OCI-LY7 (cell line): ENCODE measurements at regions not wholly inside any gene's neighbourhood (a gene's known extent, or its start where the extent isn't known, plus 50 kb on each side); places are given as distances from the start of the nearest gene placed in this dataset.

Experiments
- BruUV-seq: library from RNA; stranded (reverse); fragments of 400-500 nt; replicated peaks from 2 replicates; lab custom pipeline; 2021; lab: Mats Ljungman, UMichigan
- CTCF ChIA-PET: fragments of 300-600 bp; sonication (Branson Sonifier 250); formaldehyde crosslinking; loops from one replicate; lab custom pipeline; 2022; ENCODE audit warnings: antibody characterized with exemption; ENCODE audit not compliant: unreplicated experiment; lab: Charles Lee
- POLR2A ChIA-PET: fragments of 300-600 bp; sonication (Branson Sonifier 250); formaldehyde crosslinking; loops from one replicate; lab custom pipeline; 2022; ENCODE audit warnings: antibody characterized with exemption; lab: Charles Lee
- DNase-seq: peaks from one replicate; pipeline ENCODE4 v3.0.0-alpha.2; 2015; ENCODE audit warnings: low spot score
- H2AFZ ChIP-seq: fragments of 200-600 bp; sonication (generic), shearing (Covaris generic); 2 replicates; pipeline ENCODE4 v1.6.1; 2014; ENCODE audit warnings: mild to moderate bottlenecking, antibody characterized with exemption, low read length, moderate library complexity
- H3K27ac ChIP-seq: fragments of 200-600 bp; sonication (generic); 2 replicates; pipeline ENCODE4 v1.5.1; 2014; ENCODE audit warnings: mixed run types, low read depth, mild to moderate bottlenecking, moderate library complexity, low read length, inconsistent platforms; ENCODE audit not compliant: poor library complexity, severe bottlenecking
- H3K36me3 ChIP-seq: fragments of 200-600 bp; sonication (generic); 2 replicates; pipeline ENCODE4 v1.6.1; 2014; ENCODE audit warnings: mild to moderate bottlenecking, antibody characterized with exemption, low read length, moderate library complexity, mixed read lengths; ENCODE audit not compliant: insufficient read depth
- H3K4me1 ChIP-seq: fragments of 200-600 bp; sonication (generic); 2 replicates; pipeline ENCODE4 v1.5.1; 2014; ENCODE audit warnings: mild to moderate bottlenecking, low read length; ENCODE audit not compliant: insufficient read depth, poor library complexity, severe bottlenecking
- H3K4me2 ChIP-seq: fragments of 200-600 bp; sonication (generic); 2 replicates; pipeline ENCODE4 v1.6.1; 2014; ENCODE audit warnings: mild to moderate bottlenecking, low read length
- H3K4me3 ChIP-seq: fragments of 200-600 bp; sonication (generic); 2 replicates; pipeline ENCODE4 v1.5.1; 2014; ENCODE audit warnings: mild to moderate bottlenecking, low read depth, low read length; ENCODE audit not compliant: poor library complexity, severe bottlenecking
- H3K79me2 ChIP-seq: fragments of 200-600 bp; sonication (generic); 2 replicates; pipeline ENCODE4 v1.6.1; 2016; ENCODE audit warnings: low read depth, mild to moderate bottlenecking, low read length, moderate library complexity, mixed read lengths; ENCODE audit not compliant: insufficient read depth
- H3K9me2 ChIP-seq: fragments of 200-600 bp; sonication (generic); 2 replicates; pipeline ENCODE4 v1.6.1; 2016; ENCODE audit warnings: mild to moderate bottlenecking, low read length, mixed read lengths; ENCODE audit not compliant: insufficient read depth
- H3K9me3 ChIP-seq: fragments of 200-600 bp; sonication (generic); 2 replicates; pipeline ENCODE4 v1.6.1; 2014; ENCODE audit warnings: mild to moderate bottlenecking, mixed run types, low read length, mixed read lengths
- H4K20me1 ChIP-seq: fragments of 200-600 bp; sonication (generic); 2 replicates; pipeline ENCODE4 v1.6.1; 2014; ENCODE audit warnings: mild to moderate bottlenecking, antibody characterized with exemption, low read length, moderate library complexity, mixed read lengths; ENCODE audit not compliant: insufficient read depth
- EZH2phosphoT487 ChIP-seq: fragments of 200-600 bp; sonication (generic); IDR thresholded peaks from 2 replicates; pipeline ENCODE4 v1.6.1; 2018; ENCODE audit warnings: low read depth, borderline replicate concordance, mild to moderate bottlenecking, mixed run types, antibody characterized with exemption, low read length, moderate library complexity, mixed read lengths
- intact Hi-C: fragments of 100-400 bp; cut with micrococcal nuclease; formaldehyde crosslinking; loops from one replicate; pipeline ENCODE4 v1.10.0; 2022; ENCODE audit not compliant: unreplicated experiment
- TF ChIP-seq, protein P1 (sequence below): fragments of 200-600 bp; sonication (generic); conservative IDR thresholded peaks from 2 replicates; pipeline ENCODE4 v1.5.1; 2014; ENCODE audit warnings: mild to moderate bottlenecking, antibody characterized with exemption, low read length, moderate library complexity, mixed read lengths

DNA sequence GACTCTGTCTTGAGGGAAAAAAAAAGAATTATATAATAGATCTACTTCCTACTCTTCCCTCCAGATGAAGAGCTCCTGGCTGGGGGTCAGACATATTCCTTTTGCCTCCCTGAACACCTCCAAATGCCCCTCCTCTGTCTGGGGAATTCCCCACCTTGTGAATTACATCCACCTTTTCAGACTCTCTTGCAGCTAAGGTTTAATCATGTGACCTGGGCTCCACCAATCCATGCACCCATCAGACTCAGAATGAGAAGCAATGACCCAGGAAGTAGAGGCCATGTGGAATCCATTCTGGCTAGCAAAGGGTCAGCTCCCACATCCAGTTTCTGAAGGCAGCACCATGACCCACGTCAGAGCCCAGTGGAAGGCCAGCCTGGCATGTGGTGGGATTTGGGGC lies 93.6 kb upstream of the CUX1 start:
- DNase-seq = no peak
- peaks cover 7% of the 10 kb centered on the region; the same call in 1 of the 2 replicates for H3K9me3 ChIP-seq
- H3K79me2 ChIP-seq = no peaks in the 10 kb centered on the region
- H2AFZ ChIP-seq = no peak overlapping the region
- CTCF ChIA-PET = no interaction called here
- TF ChIP-seq, protein P1, sequence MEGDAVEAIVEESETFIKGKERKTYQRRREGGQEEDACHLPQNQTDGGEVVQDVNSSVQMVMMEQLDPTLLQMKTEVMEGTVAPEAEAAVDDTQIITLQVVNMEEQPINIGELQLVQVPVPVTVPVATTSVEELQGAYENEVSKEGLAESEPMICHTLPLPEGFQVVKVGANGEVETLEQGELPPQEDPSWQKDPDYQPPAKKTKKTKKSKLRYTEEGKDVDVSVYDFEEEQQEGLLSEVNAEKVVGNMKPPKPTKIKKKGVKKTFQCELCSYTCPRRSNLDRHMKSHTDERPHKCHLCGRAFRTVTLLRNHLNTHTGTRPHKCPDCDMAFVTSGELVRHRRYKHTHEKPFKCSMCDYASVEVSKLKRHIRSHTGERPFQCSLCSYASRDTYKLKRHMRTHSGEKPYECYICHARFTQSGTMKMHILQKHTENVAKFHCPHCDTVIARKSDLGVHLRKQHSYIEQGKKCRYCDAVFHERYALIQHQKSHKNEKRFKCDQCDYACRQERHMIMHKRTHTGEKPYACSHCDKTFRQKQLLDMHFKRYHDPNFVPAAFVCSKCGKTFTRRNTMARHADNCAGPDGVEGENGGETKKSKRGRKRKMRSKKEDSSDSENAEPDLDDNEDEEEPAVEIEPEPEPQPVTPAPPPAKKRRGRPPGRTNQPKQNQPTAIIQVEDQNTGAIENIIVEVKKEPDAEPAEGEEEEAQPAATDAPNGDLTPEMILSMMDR = no peak
- no peak for TF ChIP-seq EZH2phosphoT487
- H3K4me3 ChIP-seq = no peak overlapping the region
- BruUV-seq = no TSS peak
- H3K36me3 ChIP-seq = no peaks in the 10 kb centered on the region
- H4K20me1 ChIP-seq = no peaks in the 10 kb centered on the region
- no peaks in the 10 kb centered on the region for H3K9me2 ChIP-seq
- peaks cover 5% of the 10 kb centered on the region for H3K4me1 ChIP-seq
- POLR2A ChIA-PET = interaction anchor here (0.6 to 1.0 kb wide), 2 partner anchors 16 to 421 kb away, joined by 3 to 8 read pairs; no protein-coding TSS in a partner anchor
- no peak overlapping the region for H3K4me2 ChIP-seq
- H3K27ac ChIP-seq = no peak overlapping the region
- intact Hi-C loops = no loop called here

DNA sequence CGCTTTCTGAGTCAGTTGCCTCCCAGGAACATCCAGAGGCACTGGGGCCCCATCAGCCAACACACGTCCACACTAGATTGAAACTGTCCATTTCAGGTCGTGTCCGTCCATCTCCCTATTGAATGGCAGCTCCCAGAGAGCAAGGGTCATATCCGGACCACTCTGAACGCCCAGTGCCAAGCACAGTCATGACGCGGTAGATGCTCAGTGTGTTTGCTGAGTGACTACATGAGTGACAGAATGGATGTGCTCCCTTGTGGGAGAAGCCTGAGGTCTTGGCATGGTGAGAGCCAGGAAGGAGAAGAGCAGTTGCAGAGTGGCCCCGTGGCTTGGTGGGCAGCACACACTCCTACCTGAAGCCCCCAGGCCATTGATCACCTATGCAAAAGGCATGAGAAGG lies 92.5 kb upstream of the CUX1 start:
- intact Hi-C loops = no loop called here
- DNase-seq = no peak
- H3K9me3 ChIP-seq = peaks cover 7% of the 10 kb centered on the region; the same call in 1 of the 2 replicates
- no peaks in the 10 kb centered on the region for H3K36me3 ChIP-seq
- ChIA-PET CTCF (no interaction called here), POLR2A (interaction anchor here (1.1 kb wide), 1 partner anchor 10 kb away, joined by 3 read pairs; no protein-coding TSS in a partner anchor)
- H3K4me2 ChIP-seq = no peak overlapping the region
- H3K4me3 ChIP-seq = no peak overlapping the region
- peaks cover 5% of the 10 kb centered on the region for H3K4me1 ChIP-seq
- H2AFZ ChIP-seq = no peak overlapping the region
- TF ChIP-seq, protein P1 = no peak
- no peak for TF ChIP-seq EZH2phosphoT487
- H3K9me2 ChIP-seq = no peaks in the 10 kb centered on the region
- no TSS peak for BruUV-seq
- H3K27ac ChIP-seq = no peak overlapping the region
- H4K20me1 ChIP-seq = no peaks in the 10 kb centered on the region
- H3K79me2 ChIP-seq = no peaks in the 10 kb centered on the region

DNA sequence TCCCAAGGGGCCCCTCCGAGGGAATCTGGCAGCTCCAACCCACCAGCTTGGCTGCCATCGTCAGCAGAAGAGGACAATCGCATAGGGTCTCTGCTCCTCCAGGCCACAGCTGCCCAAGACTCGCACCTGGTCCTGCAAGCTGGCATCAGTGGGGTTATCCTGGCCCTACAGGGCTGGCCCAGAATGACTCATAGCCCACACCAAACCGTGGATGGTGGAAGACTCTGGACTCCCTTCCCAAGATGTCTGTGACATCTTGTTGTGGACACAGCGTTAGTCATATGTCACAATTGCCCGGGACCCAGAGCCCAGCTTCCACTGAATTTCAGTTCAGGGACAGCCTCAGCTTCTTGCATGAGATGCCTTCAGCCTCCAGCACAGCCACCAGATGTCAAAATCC lies 91.5 kb upstream of the CUX1 start:
- peaks cover 5% of the 10 kb centered on the region for H3K4me1 ChIP-seq
- DNase-seq = no peak
- H3K79me2 ChIP-seq = no peaks in the 10 kb centered on the region
- no peaks in the 10 kb centered on the region for H4K20me1 ChIP-seq
- no peaks in the 10 kb centered on the region for H3K36me3 ChIP-seq
- no TSS peak for BruUV-seq
- no peak overlapping the region for H3K4me3 ChIP-seq
- TF ChIP-seq, protein P1 = no peak
- TF ChIP-seq EZH2phosphoT487 = no peak
- H2AFZ ChIP-seq = no peak overlapping the region
- no peaks in the 10 kb centered on the region for H3K9me2 ChIP-seq
- H3K4me2 ChIP-seq = no peak overlapping the region
- H3K9me3 ChIP-seq = peaks cover 7% of the 10 kb centered on the region; the same call in 1 of the 2 replicates
- POLR2A ChIA-PET = no interaction called here
- CTCF ChIA-PET = no interaction called here
- no peak overlapping the region for H3K27ac ChIP-seq
- intact Hi-C loops = no loop called here
